GM12878 (cell line): ENCODE measurements at regions not wholly inside any gene's neighbourhood (a gene's known extent, or its start where the extent isn't known, plus 50 kb on each side); places are given as distances from the start of the nearest gene placed in this dataset.

ENCODE experiments used
- ATAC-seq: fragments of 200-7000 bp; cut with Tn5 transposase; 3 replicates; pipeline ENCODE4 v1.9.1; 2020; ENCODE audit warnings: mild to moderate bottlenecking, moderate library complexity
- BruUV-seq: library from RNA; stranded (reverse); fragments of 400-500 nt; replicated peaks from 2 replicates; lab custom pipeline; 2021; lab: Mats Ljungman, UMichigan
- CTCF ChIA-PET: fragments of 300-600 bp; sonication (Branson Sonifier 250); formaldehyde crosslinking; extraction: SDS; loops from one replicate; lab custom pipeline; 2021; ENCODE audit warnings: inconsistent platforms; lab: Yijun Ruan, JAX
- POLR2A ChIA-PET: fragments of 350-600 bp; formaldehyde crosslinking; extraction: SDS; loops from one replicate; lab custom pipeline; 2021; ENCODE audit warnings: inconsistent platforms; lab: Charles Lee
- RAD21 ChIA-PET: fragments of 300-600 bp; sonication (Branson Sonifier 250); formaldehyde crosslinking; loops from one replicate; lab custom pipeline; 2023; ENCODE audit warnings: antibody characterized with exemption; ENCODE audit not compliant: unreplicated experiment; lab: Charles Lee
- SMC1A ChIA-PET: fragments of 300-600 bp; sonication (Branson Sonifier 250); formaldehyde crosslinking; loops from one replicate; lab custom pipeline; 2023; ENCODE audit not compliant: unreplicated experiment, uncharacterized antibody; lab: Charles Lee
- DNase-seq: peaks from one replicate; pipeline ENCODE4 v3.0.0-alpha.2; 2011; ENCODE audit warnings: low read depth, low spot score
- FAIRE-seq: peaks from 3 replicates; lab custom pipeline; 2011; peaks lifted over from hg19 to GRCh38; lab: Jason Lieb, UNC
- H2AFZ ChIP-seq: 2 replicates; pipeline ENCODE4 v1.6.0; 2011; ENCODE audit warnings: low read depth, low read length, control low read depth; ENCODE audit not compliant: control insufficient read depth
- H3K27ac ChIP-seq: 2 replicates; pipeline ENCODE4 v1.5.1; 2011; ENCODE audit warnings: control low read depth; ENCODE audit not compliant: control insufficient read depth, insufficient read depth
- H3K27me3 ChIP-seq, 2 experiments: replicated peaks in 1 of 2; 2 replicates each; pipeline versions ENCODE4 v1.6.0 to v1.6.1; 2011; ENCODE audit warnings: low read length in 1 of 2; ENCODE audit not compliant: control insufficient read depth in 2 of 2, insufficient read depth in 2 of 2
- H3K36me3 ChIP-seq, 2 experiments: 2 replicates each; pipeline ENCODE4 v1.5.1; 2011; ENCODE audit warnings: low read length in 1 of 2; ENCODE audit not compliant: control insufficient read depth in 2 of 2, insufficient read depth in 2 of 2
- H3K4me1 ChIP-seq: 2 replicates; pipeline ENCODE4 v1.6.1; 2011; ENCODE audit warnings: mild to moderate bottlenecking, low read length, moderate library complexity, mixed read lengths; ENCODE audit not compliant: control insufficient read depth, insufficient read depth
- H3K4me2 ChIP-seq: 2 replicates; pipeline ENCODE4 v1.6.0; 2011; ENCODE audit warnings: control low read depth; ENCODE audit not compliant: control insufficient read depth, insufficient read depth
- H3K4me3 ChIP-seq: fragments of 200-600 bp; sonication (generic); 2 replicates; pipeline ENCODE4 v1.5.1; 2016
- H3K79me2 ChIP-seq: 2 replicates; pipeline ENCODE4 v1.6.0; 2011; ENCODE audit warnings: low read length; ENCODE audit not compliant: control insufficient read depth, insufficient read depth
- H3K9ac ChIP-seq: 2 replicates; pipeline ENCODE4 v1.8.0; 2011; ENCODE audit warnings: low read length, control low read depth, mixed read lengths; ENCODE audit not compliant: control insufficient read depth, insufficient read depth
- H3K9me3 ChIP-seq: replicated peaks from 3 replicates; pipeline ENCODE4 v1.5.1; 2011; ENCODE audit warnings: mild to moderate bottlenecking, low read length; ENCODE audit not compliant: control insufficient read depth, insufficient read depth
- H4K20me1 ChIP-seq: 2 replicates; pipeline ENCODE4 v1.6.0; 2011; ENCODE audit not compliant: control insufficient read depth, insufficient read depth
- CBFB ChIP-seq: IDR thresholded peaks from 2 replicates; pipeline ENCODE4 v1.6.1; 2016; ENCODE audit warnings: antibody characterized with exemption, low read depth
- FOS ChIP-seq: IDR thresholded peaks from 3 replicates; pipeline ENCODE4 v1.6.1; 2011; ENCODE audit warnings: borderline replicate concordance; ENCODE audit not compliant: insufficient read length; ENCODE audit errors: extremely low read depth
- MTA2 ChIP-seq: fragments of 450-650 bp; IDR thresholded peaks from 2 replicates; pipeline ENCODE4 v1.6.1; 2016; ENCODE audit warnings: low read depth, mild to moderate bottlenecking, moderate library complexity
- NFYA ChIP-seq: IDR thresholded peaks from 2 replicates; pipeline ENCODE4 v1.6.1; 2011; ENCODE audit warnings: low read depth, mild to moderate bottlenecking, low read length, improper control_type of control experiment, borderline replicate concordance
- RELA ChIP-seq: fragments of 450-650 bp; IDR thresholded peaks from 2 replicates; pipeline ENCODE4 v1.8.0; 2014; ENCODE audit warnings: borderline replicate concordance; ENCODE audit not compliant: partially characterized antibody
- RFX5 ChIP-seq: IDR thresholded peaks from 2 replicates; pipeline ENCODE4 v1.6.1; 2011; ENCODE audit warnings: low read depth, low read length, improper control_type of control experiment
- RUNX3 ChIP-seq: IDR thresholded peaks from 2 replicates; pipeline ENCODE4 v1.6.1; 2012; ENCODE audit warnings: low read length, inconsistent platforms
- ZNF274 ChIP-seq: IDR thresholded peaks from one replicate; pipeline ENCODE4 v1.8.0; 2011; ENCODE audit not compliant: insufficient read length, insufficient read depth
- WGBS: methylation state at CpG from one replicate; pipeline ENCODE4 v1.1.6; 2016; ENCODE audit warnings: low lambda C conversion rate; ENCODE audit not compliant: insufficient replicate concordance, insufficient coverage; ENCODE audit errors: missing lambda C conversion rate; 5-methylcytosine and 5-hydroxymethylcytosine counted together
- in situ Hi-C: fragments of 300-500 bp; cut with MboI; formaldehyde crosslinking; loops from 9 replicates; pipeline ENCODE4 v1.14.3; 2018; ENCODE audit warnings: mixed read lengths
- intact Hi-C: fragments of 100-400 bp; cut with micrococcal nuclease; formaldehyde crosslinking; loops from one replicate; pipeline ENCODE4 v1.14.2; 2022; ENCODE audit not compliant: unreplicated experiment
- TF ChIP-seq, protein P1 (sequence below): fragments of 450-650 bp; IDR thresholded peaks from 2 replicates; pipeline ENCODE4 v1.6.1; 2017; ENCODE audit warnings: mild to moderate bottlenecking, moderate library complexity

DNA sequence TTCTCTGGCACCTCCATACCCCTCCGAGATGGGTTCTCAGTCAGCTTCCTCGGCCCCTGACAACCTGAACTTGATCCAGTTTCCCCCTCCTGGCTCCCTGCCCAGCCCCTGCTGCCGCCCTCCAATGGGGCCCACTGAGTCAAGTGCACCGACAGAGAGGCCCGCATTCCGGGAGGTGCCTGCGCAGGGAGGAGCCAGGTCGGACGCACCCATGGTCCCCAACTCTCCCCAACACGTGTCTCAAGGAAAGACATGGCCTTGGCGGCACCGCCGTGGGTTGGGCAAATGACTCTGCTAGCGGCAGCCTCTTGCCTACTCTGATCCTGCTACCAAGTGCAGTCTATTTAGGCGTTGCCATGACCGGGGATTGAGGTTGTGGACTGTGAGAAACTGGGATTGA lies 275.3 kb downstream of the SNX13 start:
- Histone ChIP-seq H3K79me2 (no peaks in the 10 kb centered on the region), H3K36me3 (no peaks in the 10 kb centered on the region), H3K9me3 (no peaks in the 10 kb centered on the region), H3K4me2 (no peak overlapping the region), H3K27me3 (no peaks in the 10 kb centered on the region), H3K4me1 (no peaks in the 10 kb centered on the region), H3K27ac (no peak overlapping the region), H3K4me3 (no peak overlapping the region), H2AFZ (no peak overlapping the region), H3K9ac (no peak overlapping the region), H4K20me1 (no peaks in the 10 kb centered on the region)
- intact Hi-C loops, result no loop called here
- ATAC-seq (no peak), FAIRE-seq (no peak), DNase-seq (no peak)
- in situ Hi-C loops, result no loop called here
- CTCF ChIA-PET, result interaction anchor here (0.6 kb wide), 1 partner anchor 327 kb away, joined by 4 read pairs; no protein-coding TSS in a partner anchor
- BruUV-seq, result no TSS peak
- WGBS, result 57% methylated on average over 16 of the region's 16 CpGs
- RAD21 ChIA-PET, result no interaction called here
- SMC1A ChIA-PET, result no interaction called here
- no peak for TF ChIP-seq ZNF274
- no peak for TF ChIP-seq MTA2
- TF ChIP-seq, protein P1, sequence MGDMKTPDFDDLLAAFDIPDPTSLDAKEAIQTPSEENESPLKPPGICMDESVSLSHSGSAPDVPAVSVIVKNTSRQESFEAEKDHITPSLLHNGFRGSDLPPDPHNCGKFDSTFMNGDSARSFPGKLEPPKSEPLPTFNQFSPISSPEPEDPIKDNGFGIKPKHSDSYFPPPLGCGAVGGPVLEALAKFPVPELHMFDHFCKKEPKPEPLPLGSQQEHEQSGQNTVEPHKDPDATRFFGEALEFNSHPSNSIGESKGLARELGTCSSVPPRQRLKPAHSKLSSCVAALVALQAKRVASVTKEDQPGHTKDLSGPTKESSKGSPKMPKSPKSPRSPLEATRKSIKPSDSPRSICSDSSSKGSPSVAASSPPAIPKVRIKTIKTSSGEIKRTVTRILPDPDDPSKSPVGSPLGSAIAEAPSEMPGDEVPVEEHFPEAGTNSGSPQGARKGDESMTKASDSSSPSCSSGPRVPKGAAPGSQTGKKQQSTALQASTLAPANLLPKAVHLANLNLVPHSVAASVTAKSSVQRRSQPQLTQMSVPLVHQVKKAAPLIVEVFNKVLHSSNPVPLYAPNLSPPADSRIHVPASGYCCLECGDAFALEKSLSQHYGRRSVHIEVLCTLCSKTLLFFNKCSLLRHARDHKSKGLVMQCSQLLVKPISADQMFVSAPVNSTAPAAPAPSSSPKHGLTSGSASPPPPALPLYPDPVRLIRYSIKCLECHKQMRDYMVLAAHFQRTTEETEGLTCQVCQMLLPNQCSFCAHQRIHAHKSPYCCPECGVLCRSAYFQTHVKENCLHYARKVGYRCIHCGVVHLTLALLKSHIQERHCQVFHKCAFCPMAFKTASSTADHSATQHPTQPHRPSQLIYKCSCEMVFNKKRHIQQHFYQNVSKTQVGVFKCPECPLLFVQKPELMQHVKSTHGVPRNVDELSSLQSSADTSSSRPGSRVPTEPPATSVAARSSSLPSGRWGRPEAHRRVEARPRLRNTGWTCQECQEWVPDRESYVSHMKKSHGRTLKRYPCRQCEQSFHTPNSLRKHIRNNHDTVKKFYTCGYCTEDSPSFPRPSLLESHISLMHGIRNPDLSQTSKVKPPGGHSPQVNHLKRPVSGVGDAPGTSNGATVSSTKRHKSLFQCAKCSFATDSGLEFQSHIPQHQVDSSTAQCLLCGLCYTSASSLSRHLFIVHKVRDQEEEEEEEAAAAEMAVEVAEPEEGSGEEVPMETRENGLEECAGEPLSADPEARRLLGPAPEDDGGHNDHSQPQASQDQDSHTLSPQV, result no peak
- TF ChIP-seq NFYA, result no peak
- TF ChIP-seq RUNX3, result no peak
- TF ChIP-seq RELA, result no peak
- no peak for TF ChIP-seq RFX5
- TF ChIP-seq FOS, result no peak
- TF ChIP-seq CBFB, result no peak
- TF ChIP-seq, all 136 proteins: peak for 0
- POLR2A ChIA-PET, result no interaction called here
